IPS-NIHi7 (cell line): ENCODE measurements at regions not wholly inside any gene's neighbourhood (a gene's known extent, or its start where the extent isn't known, plus 50 kb on each side); places are given as distances from the start of the nearest gene placed in this dataset.

Experiments
- DNase-seq: peaks from one replicate; pipeline ENCODE4 v3.0.0; 2012; ENCODE audit warnings: mixed read lengths; ENCODE audit errors: extremely low spot score

DNA sequence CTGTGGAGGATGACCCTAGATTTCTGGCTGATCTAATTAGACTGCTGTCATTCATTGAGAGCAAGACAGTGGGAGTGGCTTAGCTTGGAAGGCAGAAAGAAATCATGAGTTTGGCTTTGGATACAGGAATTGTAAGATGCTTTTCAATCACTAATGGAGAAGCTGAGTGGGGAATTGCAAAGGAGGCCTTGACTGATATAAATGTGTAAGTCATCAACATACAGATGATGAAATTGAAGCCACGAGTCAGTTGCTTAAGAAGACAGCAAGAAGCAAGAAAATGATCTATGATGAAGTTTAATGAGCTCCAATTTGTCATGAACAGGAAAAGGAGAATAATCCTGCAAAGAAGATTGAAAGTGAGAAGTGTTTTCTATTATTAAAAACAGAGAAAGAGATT is 136.7 kb upstream of the C1QTNF7 start:
- no peak for DNase-seq

- DNase-seq = no peak
Measured at GRCh38 chr4:15293711-15294110, 134.1 kb upstream of the C1QTNF7 start.

DNA sequence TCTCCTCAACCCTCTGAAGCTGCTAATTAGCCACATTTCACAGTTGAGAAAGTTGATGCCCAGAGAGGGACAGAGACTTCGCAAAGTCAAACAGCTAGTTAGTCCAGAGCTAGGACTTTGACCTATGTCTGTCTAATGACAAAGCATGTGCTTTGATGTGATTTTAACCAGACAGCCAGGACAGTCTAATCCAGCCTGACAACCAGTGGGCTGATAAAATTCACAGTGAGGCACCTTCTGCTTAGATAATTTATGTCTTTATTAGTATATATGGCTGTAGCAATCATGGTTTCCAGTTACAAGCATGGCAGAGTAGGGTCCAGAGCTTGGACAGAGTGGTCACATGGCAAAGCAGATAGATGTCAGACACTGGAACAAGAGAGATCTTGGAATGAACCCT is 133.6 kb upstream of the C1QTNF7 start:
- DNase-seq = no peak

DNA sequence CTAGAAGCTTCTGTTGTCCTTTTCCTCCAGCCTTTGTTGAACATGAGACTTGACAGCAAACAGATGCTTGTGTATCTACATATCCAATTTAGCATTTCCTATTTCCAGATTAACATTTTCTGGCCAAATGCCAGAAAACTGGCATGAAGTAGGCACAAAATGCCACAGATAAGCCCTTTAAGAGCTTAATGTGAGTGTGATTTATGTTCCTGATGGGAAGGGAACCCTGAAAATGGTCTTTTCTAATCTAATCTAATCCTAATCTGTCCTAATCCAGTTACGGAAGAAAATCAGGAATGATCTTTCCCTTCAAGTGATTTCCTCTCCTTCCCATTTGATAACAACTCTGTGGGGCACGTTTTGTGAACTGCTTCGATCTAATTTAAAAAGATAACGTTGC is 133.0 kb upstream of the C1QTNF7 start:
- no peak for DNase-seq

DNA sequence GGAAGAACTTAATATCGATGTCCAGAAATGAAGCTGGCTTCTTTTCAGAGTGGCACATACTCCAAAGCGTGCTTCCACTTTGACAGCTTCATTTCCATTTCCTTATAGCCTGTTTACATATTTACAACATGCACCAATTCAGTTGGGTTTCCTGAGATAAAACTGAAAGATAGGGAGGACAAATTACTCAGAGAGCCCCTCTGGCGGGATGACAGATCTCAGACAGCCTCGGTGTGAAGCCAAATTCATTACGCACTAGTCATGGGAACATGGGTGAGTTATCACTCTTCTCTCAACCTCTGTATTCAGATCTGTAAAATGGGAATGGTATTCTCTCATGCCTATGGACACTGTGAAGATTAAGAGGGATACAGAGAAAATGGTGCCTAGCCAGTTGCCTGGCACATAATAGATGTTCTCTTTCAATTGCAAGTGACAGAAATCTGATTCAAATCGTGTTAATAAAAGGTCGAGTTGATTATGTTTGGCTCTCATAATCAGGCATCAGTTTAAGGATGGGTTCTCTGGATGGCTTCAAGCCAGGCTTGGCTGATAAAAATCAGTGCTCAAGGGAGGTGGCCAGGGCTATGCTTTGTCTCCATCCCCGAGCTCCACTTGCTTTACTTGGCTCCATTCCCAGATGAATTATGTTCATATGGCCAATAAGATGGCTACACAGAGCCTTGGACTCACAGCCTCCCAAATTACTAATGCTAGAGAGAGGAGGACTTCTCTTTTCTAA is 132.2 kb upstream of the C1QTNF7 start:
- DNase-seq = no peak

GRCh38 chr4:15297344-15297743 is 130.5 kb upstream of the C1QTNF7 start:
- no peak for DNase-seq

DNA sequence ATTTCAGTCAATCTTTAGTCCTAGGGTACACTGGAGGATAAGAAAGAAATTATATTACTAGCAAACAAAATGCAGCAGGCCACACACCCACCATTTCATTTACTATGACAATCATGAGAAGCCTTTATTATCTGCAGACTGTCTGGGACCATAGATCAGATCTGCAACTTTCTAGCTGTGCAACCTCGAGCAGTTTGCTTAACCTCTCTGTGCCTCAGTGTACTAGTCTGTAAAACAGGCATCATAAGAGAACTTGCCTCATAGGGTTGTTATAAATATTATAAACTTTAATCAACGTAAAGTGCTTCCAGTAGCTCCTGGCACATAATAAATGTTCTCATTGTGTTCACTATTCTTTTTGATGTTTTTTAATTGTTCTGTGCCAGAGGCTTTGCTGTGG is 128.2 kb upstream of the C1QTNF7 start:
- DNase-seq = no peak

GRCh38 chr4:15303052-15303641 is 124.7 kb upstream of the C1QTNF7 start:
- DNase-seq = no peak

DNA sequence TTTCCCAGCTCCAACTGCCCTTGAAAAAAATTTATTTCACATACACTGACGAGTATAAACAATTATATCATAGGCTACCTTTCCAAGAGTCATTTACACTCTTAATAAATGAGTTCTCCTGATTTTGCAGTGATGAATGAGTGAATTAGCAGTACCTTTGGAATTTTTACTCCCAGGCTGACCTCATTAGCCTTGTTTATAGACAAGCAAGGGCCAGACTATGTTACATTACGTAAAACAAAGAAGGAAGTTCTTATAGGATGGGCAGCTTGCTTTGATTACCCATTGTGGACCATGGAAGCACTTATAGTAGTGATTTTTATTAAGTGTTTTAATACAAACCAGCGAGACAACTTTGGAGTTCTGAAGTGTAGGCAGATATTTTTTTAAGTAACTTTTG is 112.9 kb upstream of the C1QTNF7 start:
- no peak for DNase-seq

- no peak for DNase-seq
Measured at GRCh38 chr4:15317246-15317645, 110.6 kb upstream of the C1QTNF7 start.

DNA sequence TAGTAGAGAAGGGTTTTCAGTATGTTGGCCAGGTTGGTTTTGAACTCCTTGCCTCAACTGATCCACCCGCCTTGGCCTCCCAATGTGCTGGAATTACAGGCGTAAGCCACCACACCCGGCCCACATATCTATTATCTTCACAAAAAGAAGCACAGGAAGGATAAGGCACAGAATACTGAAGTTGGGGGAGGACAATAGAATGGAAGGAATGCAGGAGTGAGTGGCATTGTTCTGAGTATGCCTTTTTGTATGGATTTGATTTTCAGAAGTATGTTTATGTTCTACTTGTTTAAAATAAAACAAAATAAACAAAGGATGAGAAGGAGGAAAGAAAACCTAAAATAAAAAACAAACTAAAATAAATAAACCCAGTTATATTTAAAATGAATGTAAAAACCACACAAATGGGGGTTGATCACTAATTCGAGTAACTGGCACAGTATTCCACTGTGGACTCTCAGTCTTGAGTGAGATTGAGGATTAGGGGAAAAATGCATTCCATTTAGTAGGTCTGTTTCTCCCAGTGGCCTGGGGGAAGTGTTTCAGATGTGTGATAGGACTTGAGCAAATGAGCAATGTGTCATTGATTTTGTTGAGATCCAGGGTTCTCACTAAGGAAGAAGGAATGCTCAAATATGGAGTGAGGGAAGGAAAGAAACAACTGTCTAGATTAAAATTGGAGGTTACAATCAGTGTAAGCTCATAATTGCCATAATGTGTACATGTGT is 109.0 kb upstream of the C1QTNF7 start:
- DNase-seq = no peak

- DNase-seq = no peak
Measured at GRCh38 chr4:15320121-15320678, 107.6 kb upstream of the C1QTNF7 start.

- no peak for DNase-seq
Measured at GRCh38 chr4:15322006-15322405, 105.8 kb upstream of the C1QTNF7 start.

- no peak for DNase-seq
Measured at GRCh38 chr4:15325987-15326386, 101.8 kb upstream of the C1QTNF7 start.

GRCh38 chr4:15327311-15328298 is 100.2 kb upstream of the C1QTNF7 start:
- DNase-seq = no peak

DNA sequence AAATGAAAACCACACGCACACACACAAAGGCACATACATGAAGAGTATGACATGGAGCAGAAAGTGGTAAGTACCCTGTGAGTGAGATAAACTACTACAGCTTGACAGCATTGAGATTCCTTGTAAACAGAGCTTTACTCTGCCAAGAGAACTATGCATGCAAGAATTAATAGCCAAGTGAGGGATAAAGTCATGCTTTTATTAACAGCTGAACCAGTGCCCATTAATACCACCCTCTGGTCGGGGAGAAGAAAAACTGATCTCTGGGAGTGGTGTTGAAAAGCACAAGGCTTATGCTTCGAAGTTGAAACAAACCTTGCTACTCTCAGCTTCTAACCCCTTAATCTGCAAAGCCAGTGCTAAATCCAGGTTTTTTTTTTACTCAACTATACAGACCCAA is 95.9 kb upstream of the C1QTNF7 start:
- DNase-seq = no peak

DNA sequence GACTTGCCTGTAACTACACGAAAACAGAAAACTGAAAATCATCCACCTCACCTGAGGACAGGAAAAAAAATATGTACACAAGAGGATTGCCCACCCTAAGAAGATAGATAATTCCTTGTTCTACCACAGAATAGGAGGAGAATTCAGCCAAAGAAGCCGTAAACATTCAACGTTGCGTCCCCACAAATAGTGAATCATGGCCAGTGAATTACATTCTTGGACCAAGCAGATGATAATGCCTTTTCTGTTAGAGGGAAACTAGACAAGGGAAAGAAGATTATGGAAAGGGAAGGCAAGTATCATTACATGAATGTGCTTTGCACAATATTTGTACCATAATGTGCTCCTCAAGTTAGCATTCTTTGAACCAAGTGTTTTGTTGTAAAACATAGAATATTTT is 95.5 kb upstream of the C1QTNF7 start:
- DNase-seq = no peak

DNA sequence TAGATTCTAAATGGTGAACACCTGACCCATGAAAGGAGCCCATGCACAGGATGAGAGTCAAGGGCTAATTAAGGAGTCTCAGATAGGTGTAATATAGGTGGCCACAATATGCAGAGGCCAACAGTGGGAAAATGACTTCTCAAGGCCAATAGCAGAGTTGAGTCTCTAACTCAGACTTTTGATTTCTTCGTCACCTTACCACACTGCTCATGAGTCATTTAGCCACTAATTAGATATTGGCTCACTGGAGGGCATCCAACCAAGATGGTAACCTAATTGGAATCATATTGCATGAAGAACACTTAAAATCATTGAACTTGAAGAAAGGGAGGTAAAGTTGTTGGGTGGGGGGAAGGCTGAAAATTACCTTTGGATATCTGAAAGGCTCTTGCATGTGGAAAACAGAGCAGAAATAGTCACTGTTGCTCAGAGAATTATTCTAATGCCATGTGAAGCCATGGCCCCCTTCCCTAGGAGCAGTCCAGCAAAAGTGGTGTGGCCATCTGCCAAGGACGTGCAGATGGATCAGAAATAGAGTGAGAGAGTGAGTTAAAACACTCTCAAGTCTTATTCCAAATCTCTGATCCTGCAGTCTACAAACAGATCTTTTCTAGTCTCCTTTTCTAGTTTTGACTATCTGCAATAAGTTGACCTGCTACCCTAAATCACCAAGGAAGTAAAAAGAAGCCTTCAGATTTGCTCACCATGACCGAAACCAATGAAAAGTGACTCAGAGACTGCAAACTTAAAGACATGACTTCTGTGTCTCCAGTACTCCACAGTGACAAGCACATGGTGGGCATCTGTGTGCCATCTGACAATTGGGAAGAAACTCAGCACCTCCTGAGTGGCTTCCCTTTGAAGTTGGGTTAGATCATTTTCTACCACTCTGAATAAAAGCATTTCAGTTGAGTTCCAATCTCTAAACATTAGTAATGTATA is 93.9 kb upstream of the C1QTNF7 start:
- DNase-seq = no peak

DNA sequence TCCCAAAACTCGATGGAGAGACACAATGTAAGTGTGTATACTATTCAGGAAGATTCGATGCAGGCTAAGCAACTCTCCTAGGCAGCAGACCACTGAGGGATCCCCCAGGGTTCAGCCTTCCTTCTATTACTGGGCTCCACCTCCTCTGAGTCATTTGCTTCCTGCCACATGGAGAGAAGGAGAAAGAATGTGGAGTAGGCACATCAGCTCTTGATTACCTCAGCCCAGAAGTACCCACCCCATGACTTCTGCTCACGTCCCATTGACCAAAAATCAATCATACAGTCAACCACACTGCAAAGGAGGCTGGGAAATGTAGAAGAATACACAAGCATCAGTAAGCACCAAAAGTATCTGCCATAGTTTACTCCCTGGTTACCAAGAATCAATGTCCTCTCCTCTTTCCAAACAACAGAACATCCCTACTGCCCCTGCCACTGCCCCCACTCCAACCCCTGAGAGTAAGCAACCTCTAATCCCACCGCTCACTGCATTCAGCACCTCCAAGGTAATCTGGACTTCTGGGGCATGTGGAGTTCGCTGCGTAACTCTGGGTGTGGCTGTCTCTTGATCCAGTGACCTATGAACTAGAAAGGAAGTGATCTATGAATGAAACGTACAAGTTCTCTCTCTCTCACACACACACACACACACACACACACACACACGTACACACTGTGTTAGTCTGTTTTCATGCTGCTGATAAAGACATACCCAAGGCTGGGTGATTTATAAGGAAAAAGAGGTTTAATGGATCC is 91.2 kb upstream of the C1QTNF7 start:
- DNase-seq = peak; percentile 76
